Activated naive CD8-positive, alpha-beta T cell treated with anti-CD3 and anti-CD28 coated beads for 36 hours (primary cell): ENCODE measurements at regions not wholly inside any gene's neighbourhood (a gene's known extent, or its start where the extent isn't known, plus 50 kb on each side); places are given as distances from the start of the nearest gene placed in this dataset.

Experiments used
- DNase-seq: peaks from one replicate; pipeline ENCODE4 v3.0.0; 2021
- H3K27ac Mint-ChIP-seq: one replicate; pipeline ENCODE4 v1.8.0; 2022; ENCODE audit warnings: mild to moderate bottlenecking, moderate library complexity, mixed read lengths
- H3K27me3 Mint-ChIP-seq: one replicate; pipeline ENCODE4 v1.8.0; 2022; ENCODE audit warnings: mild to moderate bottlenecking, mixed read lengths
- H3K36me3 Mint-ChIP-seq: one replicate; pipeline ENCODE4 v1.8.0; 2021; ENCODE audit warnings: mild to moderate bottlenecking, mixed read lengths
- H3K4me1 Mint-ChIP-seq: one replicate; pipeline ENCODE4 v1.8.0; 2021; ENCODE audit warnings: mixed read lengths
- H3K4me3 Mint-ChIP-seq: one replicate; pipeline ENCODE4 v1.8.0; 2022; ENCODE audit warnings: mild to moderate bottlenecking, moderate library complexity, mixed read lengths
- H3K9me3 Mint-ChIP-seq: one replicate; pipeline ENCODE4 v1.8.0; 2022; ENCODE audit warnings: mixed read lengths

GRCh38 chr2:180343528-180344345, 336.6 kb upstream of the CWC22 start:
- no peaks in the 10 kb centered on the region for H3K36me3 Mint-ChIP-seq
- H3K4me1 Mint-ChIP-seq, result no peaks in the 10 kb centered on the region
- peaks cover 7% of the 10 kb centered on the region for H3K9me3 Mint-ChIP-seq
- no peak overlapping the region for H3K4me3 Mint-ChIP-seq
- H3K27ac Mint-ChIP-seq, result no peak overlapping the region
- H3K27me3 Mint-ChIP-seq, result no peaks in the 10 kb centered on the region
- DNase-seq, result no peak

DNA sequence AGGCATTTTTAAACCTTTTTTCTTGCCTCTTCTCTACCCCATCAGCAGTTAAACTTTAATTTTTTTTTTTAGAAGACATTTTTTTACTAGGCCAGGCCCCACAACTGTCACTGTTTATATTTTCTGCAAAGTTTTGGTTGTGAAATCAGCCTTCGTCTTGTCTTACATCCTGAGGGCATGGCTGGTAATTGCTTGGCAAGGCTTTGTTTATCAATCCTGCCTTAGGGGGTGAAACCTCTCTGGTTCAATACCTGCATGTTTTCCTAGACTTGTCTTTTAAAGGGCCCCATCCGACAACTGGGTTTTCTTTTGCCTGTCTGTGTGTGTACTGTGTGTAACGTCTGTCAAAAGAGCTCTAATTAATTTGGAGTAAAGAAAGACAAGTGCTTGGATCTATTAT, 330.0 kb upstream of the CWC22 start:
- no peak for DNase-seq
- H3K9me3 Mint-ChIP-seq, result peaks cover 34% of the 10 kb centered on the region
- H3K4me3 Mint-ChIP-seq, result no peak overlapping the region
- H3K27me3 Mint-ChIP-seq, result no peaks in the 10 kb centered on the region
- no peaks in the 10 kb centered on the region for H3K4me1 Mint-ChIP-seq
- no peaks in the 10 kb centered on the region for H3K36me3 Mint-ChIP-seq
- no peak overlapping the region for H3K27ac Mint-ChIP-seq

DNA sequence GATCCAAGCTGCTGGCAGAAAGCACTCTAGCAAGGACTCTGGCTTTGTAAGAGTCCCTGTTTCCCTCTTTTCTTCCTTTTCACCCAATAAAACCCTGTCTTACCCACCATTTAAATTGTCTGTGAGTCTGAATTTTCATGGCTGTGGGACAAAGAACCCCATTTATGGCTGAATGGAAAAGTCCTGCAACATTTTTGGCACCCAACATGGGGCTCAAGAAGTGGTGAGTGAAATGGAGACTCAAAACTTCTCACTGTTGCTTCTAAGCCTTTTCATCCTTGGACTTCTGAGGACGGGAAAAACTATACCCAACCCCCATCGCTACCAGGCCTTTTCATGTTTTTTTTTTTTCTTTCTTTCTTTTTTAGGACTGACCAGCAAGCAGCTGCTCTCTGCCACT, 329.5 kb upstream of the CWC22 start:
- Mint-ChIP-seq H3K27me3 (no peaks in the 10 kb centered on the region), H3K4me3 (no peak overlapping the region), H3K4me1 (no peaks in the 10 kb centered on the region), H3K36me3 (no peaks in the 10 kb centered on the region), H3K9me3 (peaks cover 34% of the 10 kb centered on the region), H3K27ac (no peak overlapping the region)
- no peak for DNase-seq

DNA sequence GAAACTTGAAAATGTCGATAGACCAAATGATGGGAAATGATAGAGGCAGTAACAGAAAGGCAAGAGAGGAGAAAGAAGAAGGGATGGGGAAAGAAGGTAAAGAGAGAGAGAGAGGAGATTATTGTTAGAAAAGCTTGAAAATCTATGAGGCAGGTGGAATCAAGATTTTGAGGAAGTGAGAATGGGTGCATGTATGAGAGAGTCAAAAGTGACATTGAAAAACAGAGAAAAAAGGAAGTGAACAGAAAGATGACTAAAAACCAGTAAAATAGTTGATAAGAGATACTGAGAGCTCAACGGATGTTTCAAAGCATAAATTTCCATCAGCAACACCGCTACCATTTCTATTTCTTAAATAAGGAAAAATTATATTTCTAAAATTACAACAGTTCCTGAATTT, 327.4 kb upstream of the CWC22 start:
- DNase-seq, result no peak
- Mint-ChIP-seq H3K27ac (no peak overlapping the region), H3K36me3 (no peaks in the 10 kb centered on the region), H3K4me3 (no peak overlapping the region), H3K4me1 (no peaks in the 10 kb centered on the region), H3K27me3 (no peaks in the 10 kb centered on the region), H3K9me3 (peaks cover 31% of the 10 kb centered on the region)

DNA sequence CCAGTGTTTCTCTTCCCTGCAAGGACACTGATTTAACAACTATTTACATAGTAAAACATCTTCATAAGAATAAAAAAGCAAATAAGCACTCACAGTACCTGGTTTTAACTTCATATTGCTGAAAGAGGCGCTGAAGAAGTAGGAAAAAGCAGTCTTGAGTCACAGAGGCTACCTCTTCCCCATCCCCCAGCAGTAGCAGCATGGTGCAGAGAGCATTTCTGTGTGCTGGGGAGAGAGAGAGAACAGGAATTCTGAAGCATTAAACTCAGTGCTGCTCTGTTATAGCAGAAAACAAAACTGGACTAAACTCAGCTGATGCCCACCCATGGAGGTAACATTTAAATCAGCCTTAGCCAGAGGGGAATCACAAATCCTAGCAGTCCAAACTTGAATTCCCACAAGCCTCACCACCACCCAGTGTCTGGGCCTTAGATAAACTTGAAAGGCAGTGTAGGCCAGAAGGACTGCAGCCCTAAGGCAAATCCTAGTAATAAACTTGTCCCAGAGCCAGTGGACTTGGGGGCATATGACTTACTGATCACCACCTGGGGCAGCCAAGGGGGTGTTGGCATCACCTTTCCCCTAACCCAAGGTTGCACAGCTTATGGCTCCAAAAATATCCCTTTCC, 321.8 kb upstream of the CWC22 start:
- Mint-ChIP-seq H3K27ac (no peak overlapping the region), H3K4me1 (no peaks in the 10 kb centered on the region), H3K36me3 (no peaks in the 10 kb centered on the region), H3K4me3 (no peak overlapping the region), H3K9me3 (peaks cover 9% of the 10 kb centered on the region), H3K27me3 (no peaks in the 10 kb centered on the region)
- DNase-seq, result no peak

- no peak overlapping the region for H3K4me3 Mint-ChIP-seq
- no peak overlapping the region for H3K27ac Mint-ChIP-seq
These were observed 320.1 kb upstream of the CWC22 start for GRCh38 chr2:180327185-180327584.

GRCh38 chr2:180325416-180326120, 318.5 kb upstream of the CWC22 start:
- no peaks in the 10 kb centered on the region for H3K36me3 Mint-ChIP-seq
- H3K27me3 Mint-ChIP-seq, result peaks cover 3% of the 10 kb centered on the region
- no peak overlapping the region for H3K4me3 Mint-ChIP-seq
- H3K27ac Mint-ChIP-seq, result no peak overlapping the region
- DNase-seq, result no peak
- peaks cover 3% of the 10 kb centered on the region for H3K9me3 Mint-ChIP-seq
- no peaks in the 10 kb centered on the region for H3K4me1 Mint-ChIP-seq

More at GRCh38 chr2:180327185-180327584, 320.1 kb upstream of the CWC22 start:
- no peaks in the 10 kb centered on the region for H3K36me3 Mint-ChIP-seq
- no peak for DNase-seq
- no peaks in the 10 kb centered on the region for H3K4me1 Mint-ChIP-seq
- H3K27me3 Mint-ChIP-seq, result no peaks in the 10 kb centered on the region
- H3K9me3 Mint-ChIP-seq, result peaks cover 3% of the 10 kb centered on the region

DNA sequence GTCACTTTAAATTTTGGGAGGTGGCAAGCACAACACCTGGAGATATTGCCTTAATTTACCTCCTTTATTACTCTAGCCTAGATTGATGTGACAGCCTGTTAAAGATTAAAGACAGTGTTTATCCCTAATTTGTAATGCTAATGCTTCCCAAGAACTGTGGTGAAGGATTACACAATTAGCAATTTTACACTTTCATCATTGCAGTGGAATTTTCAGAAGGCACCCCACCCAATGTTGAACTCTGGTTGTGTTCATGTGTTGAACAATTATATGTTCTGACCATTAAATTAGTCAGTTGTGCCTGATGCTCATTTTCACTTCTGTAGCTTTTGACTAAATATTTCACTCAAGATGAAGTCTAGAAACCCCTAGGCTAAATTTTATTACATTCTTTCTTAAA, 317.1 kb upstream of the CWC22 start:
- H3K27me3 Mint-ChIP-seq, result peaks cover 3% of the 10 kb centered on the region
- H3K4me3 Mint-ChIP-seq, result no peak overlapping the region
- H3K36me3 Mint-ChIP-seq, result no peaks in the 10 kb centered on the region
- peaks cover 1% of the 10 kb centered on the region for H3K9me3 Mint-ChIP-seq
- no peak overlapping the region for H3K27ac Mint-ChIP-seq
- no peaks in the 10 kb centered on the region for H3K4me1 Mint-ChIP-seq
- DNase-seq, result no peak

GRCh38 chr2:180322781-180323180, 315.7 kb upstream of the CWC22 start:
- no peaks in the 10 kb centered on the region for H3K36me3 Mint-ChIP-seq

GRCh38 chr2:180319586-180320405, 312.7 kb upstream of the CWC22 start:
- Mint-ChIP-seq H3K4me1 (no peaks in the 10 kb centered on the region), H3K4me3 (no peak overlapping the region), H3K36me3 (no peaks in the 10 kb centered on the region), H3K27me3 (peaks cover 3% of the 10 kb centered on the region), H3K9me3 (peaks cover 1% of the 10 kb centered on the region), H3K27ac (no peak overlapping the region)
- no peak for DNase-seq

More at GRCh38 chr2:180322781-180323180, 315.7 kb upstream of the CWC22 start:
- H3K4me1 Mint-ChIP-seq, result no peaks in the 10 kb centered on the region
- H3K4me3 Mint-ChIP-seq, result no peak overlapping the region
- H3K27ac Mint-ChIP-seq, result no peak overlapping the region
- no peak for DNase-seq
- peaks cover 3% of the 10 kb centered on the region for H3K27me3 Mint-ChIP-seq
- no peaks in the 10 kb centered on the region for H3K9me3 Mint-ChIP-seq

DNA sequence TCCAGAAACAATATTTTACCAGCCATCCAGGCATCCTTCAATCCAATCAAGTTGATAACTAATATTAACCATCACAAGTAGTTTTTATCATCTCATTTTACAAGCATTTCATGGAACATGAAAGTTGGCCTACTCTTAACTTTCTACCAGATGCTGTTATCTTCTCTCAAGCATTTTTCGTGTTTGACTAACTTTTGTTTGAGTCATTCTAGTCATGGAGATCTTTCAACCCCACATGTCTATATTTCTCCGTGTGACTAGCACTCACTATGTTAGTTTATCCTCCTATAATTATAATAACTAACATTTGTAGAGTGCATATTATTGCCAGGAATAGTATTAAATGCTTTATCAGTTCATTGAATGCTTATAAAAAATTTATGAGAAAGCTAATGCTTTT, 307.0 kb upstream of the CWC22 start:
- Mint-ChIP-seq H3K27ac (no peak overlapping the region), H3K9me3 (peaks cover 1% of the 10 kb centered on the region), H3K27me3 (no peaks in the 10 kb centered on the region), H3K4me1 (no peaks in the 10 kb centered on the region), H3K36me3 (no peaks in the 10 kb centered on the region), H3K4me3 (no peak overlapping the region)
- DNase-seq, result no peak

DNA sequence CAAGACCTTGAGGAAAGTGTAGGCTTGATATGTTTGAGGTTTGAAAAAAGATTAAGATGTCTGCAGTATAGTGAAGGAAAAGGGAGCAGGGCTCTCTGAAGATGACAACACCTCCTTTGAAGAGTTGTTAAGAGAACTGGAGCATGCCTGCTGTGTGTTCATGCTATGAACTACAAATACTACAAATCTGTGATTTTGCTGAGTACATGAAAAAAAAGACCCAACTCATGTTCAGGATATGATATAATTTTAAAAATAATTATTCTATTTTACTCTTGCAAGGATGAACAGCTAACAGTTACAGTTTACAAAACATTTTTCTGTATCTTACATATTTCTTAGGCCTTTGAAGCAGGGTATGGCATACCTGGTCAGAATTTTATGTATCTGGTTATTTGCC, 305.4 kb upstream of the CWC22 start:
- H3K27me3 Mint-ChIP-seq, result no peaks in the 10 kb centered on the region
- H3K36me3 Mint-ChIP-seq, result no peaks in the 10 kb centered on the region
- no peak overlapping the region for H3K4me3 Mint-ChIP-seq
- H3K4me1 Mint-ChIP-seq, result no peaks in the 10 kb centered on the region
- H3K27ac Mint-ChIP-seq, result no peak overlapping the region
- H3K9me3 Mint-ChIP-seq, result peaks cover 1% of the 10 kb centered on the region
- DNase-seq, result no peak

DNA sequence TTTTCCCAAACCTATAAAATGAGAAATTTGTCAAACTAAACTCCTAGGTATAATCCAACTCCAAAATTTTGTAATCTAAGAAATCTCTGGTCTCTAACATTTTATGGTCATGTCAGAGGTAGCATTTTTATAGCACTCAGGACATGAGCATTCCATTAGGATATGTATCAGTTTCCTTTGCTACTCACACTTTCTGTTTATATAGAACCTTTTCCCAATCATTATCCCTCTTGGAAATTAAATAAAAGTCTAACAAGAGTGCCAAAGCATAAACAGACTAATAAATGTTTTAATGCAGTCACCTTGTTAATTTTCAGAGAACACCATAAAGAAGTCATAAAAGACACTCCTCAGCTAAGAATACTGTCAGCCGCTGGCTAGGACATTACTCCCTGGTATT, 300.0 kb upstream of the CWC22 start:
- no peaks in the 10 kb centered on the region for H3K4me1 Mint-ChIP-seq
- H3K36me3 Mint-ChIP-seq, result no peaks in the 10 kb centered on the region
- H3K9me3 Mint-ChIP-seq, result peaks cover 3% of the 10 kb centered on the region
- H3K4me3 Mint-ChIP-seq, result no peak overlapping the region
- no peaks in the 10 kb centered on the region for H3K27me3 Mint-ChIP-seq
- no peak overlapping the region for H3K27ac Mint-ChIP-seq
- no peak for DNase-seq

GRCh38 chr2:180306346-180306745, 299.2 kb upstream of the CWC22 start:
- H3K27ac Mint-ChIP-seq, result no peak overlapping the region
- no peak for DNase-seq

More at GRCh38 chr2:180306346-180306745, 299.2 kb upstream of the CWC22 start:
- Mint-ChIP-seq H3K27me3 (no peaks in the 10 kb centered on the region), H3K4me3 (no peak overlapping the region), H3K9me3 (peaks cover 5% of the 10 kb centered on the region), H3K4me1 (no peaks in the 10 kb centered on the region), H3K36me3 (no peaks in the 10 kb centered on the region)
